ENCODE measurements at regions not wholly inside any gene's neighbourhood (a gene's known extent, or its start where the extent isn't known, plus 50 kb on each side); places are given as distances from the start of the nearest gene placed in this dataset.

- no peak for TF ChIP-seq EZH2 (IDR thresholded peaks at IDR 0.05; ENCODE audit: low read depth, low read length, severe bottlenecking)
- TF ChIP-seq, protein P1, sequence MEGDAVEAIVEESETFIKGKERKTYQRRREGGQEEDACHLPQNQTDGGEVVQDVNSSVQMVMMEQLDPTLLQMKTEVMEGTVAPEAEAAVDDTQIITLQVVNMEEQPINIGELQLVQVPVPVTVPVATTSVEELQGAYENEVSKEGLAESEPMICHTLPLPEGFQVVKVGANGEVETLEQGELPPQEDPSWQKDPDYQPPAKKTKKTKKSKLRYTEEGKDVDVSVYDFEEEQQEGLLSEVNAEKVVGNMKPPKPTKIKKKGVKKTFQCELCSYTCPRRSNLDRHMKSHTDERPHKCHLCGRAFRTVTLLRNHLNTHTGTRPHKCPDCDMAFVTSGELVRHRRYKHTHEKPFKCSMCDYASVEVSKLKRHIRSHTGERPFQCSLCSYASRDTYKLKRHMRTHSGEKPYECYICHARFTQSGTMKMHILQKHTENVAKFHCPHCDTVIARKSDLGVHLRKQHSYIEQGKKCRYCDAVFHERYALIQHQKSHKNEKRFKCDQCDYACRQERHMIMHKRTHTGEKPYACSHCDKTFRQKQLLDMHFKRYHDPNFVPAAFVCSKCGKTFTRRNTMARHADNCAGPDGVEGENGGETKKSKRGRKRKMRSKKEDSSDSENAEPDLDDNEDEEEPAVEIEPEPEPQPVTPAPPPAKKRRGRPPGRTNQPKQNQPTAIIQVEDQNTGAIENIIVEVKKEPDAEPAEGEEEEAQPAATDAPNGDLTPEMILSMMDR (IDR thresholded peaks at IDR 0.05; ENCODE audit: control extremely low read depth in 1 of 3, insufficient read depth in 1 of 3, low read depth in 1 of 3, low read length in 3 of 3): no peak
- no peak for TF ChIP-seq SP2 (IDR thresholded peaks at IDR 0.05; ENCODE audit: low read length)
Observed at GRCh38 chr4:35614120-35614519, 630.2 kb downstream of the ARAP2 start.
